ENCODE measurements at regions not wholly inside any gene's neighbourhood (a gene's known extent, or its start where the extent isn't known, plus 50 kb on each side); places are given as distances from the start of the nearest gene placed in this dataset.

DNA sequence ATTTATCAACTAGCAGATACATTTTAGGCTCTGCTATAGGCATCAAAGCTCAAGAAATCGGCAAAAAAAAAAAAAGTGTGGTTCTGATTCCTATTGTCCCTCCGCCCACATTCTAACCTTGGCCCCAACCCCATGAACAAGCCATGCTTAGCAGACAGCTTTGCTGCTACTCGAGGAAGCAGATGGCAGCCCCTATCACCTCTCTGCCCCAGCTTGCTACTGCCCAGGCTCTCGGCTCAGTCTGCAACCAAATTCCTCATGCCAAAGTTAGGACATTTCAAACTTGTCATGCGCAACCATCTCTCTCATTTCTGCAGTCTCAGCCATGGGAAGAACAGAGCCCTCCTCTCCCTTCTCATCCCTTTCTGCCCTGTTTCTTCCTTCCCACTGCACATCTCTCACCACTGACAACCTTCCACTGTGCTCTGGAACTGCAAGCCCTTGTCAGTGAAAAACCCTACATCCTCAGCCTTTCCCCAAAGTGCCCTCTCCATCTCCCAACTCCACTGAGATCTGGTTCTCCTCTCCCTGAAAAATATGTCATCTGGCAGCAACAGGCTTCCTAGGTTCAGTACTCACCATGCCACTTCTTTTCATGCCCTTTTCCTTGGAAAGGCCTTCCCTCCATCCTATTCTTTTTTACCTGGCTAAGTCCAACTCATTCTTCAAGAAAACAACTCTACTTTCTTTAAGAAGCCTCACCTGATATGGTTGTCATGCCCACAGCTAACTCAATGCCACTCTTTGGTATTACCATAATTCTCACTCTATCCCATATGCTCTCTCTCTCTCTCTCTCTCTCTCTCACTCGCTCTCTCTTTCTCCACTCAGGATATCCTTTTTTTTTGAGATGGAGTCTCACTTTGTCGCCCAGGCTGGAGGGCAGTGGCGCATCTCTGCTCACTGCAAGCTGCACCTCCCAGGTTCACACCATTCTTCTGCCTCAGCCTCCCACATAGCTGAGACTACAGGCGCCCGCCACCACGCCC lies 60.1 kb upstream of the FHIP2A start:
- TF ChIP-seq, protein P1, sequence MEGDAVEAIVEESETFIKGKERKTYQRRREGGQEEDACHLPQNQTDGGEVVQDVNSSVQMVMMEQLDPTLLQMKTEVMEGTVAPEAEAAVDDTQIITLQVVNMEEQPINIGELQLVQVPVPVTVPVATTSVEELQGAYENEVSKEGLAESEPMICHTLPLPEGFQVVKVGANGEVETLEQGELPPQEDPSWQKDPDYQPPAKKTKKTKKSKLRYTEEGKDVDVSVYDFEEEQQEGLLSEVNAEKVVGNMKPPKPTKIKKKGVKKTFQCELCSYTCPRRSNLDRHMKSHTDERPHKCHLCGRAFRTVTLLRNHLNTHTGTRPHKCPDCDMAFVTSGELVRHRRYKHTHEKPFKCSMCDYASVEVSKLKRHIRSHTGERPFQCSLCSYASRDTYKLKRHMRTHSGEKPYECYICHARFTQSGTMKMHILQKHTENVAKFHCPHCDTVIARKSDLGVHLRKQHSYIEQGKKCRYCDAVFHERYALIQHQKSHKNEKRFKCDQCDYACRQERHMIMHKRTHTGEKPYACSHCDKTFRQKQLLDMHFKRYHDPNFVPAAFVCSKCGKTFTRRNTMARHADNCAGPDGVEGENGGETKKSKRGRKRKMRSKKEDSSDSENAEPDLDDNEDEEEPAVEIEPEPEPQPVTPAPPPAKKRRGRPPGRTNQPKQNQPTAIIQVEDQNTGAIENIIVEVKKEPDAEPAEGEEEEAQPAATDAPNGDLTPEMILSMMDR (IDR thresholded peaks at IDR 0.05), result no peak
- TF ChIP-seq POLR2A (IDR thresholded peaks at IDR 0.05), result no peak
